ENCODE measurements at regions not wholly inside any gene's neighbourhood (a gene's known extent, or its start where the extent isn't known, plus 50 kb on each side); places are given as distances from the start of the nearest gene placed in this dataset.
"Not testable (repeated sequence)": the region's sequence is repeated elsewhere in the genome, so short reads cannot be mapped to it uniquely, and the experiment has no call there.

DNA sequence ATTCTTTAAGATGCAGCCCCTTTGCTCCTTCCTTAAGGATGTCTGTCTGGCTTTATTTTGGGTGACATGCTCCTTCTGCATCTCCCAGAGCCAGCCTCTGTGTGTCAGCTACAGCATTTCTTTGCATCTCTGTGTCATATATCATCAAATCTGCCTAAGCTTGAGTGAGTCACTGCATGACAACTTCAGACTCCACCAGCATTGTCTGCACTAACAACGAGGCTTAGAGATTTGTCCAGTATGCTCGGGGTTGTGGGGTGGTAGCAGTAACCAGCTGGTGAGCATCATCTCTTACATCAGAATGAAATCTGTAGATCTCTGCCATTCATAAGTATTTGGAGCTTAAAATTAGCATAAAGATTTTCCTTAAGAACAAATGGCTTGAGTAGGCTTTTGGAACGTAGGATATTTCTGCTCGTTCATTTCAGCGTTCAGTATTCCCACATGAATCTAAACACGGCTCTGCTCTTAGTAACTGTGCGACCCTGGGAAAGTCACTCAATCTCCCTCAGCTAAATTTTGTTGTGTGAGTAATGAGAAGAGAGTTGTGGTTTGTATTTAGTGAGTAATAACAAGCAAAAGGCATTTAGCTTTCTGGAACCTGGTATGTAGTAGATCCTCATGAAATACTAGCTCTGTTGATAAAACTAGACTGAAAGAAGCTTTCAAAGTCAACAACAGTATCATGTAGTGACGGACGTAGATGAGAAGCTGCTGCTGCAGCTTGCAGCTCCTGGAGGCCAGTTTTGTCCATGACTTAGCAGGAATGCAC, 137.8 kb upstream of the DUSP22 start:
- H3K36me3 ChIP-seq (ENCODE audit: control insufficient read depth, insufficient read depth, low read length); ATAC-seq; BruUV-seq (replicated peaks); intact Hi-C loops (cut with micrococcal nuclease; ENCODE audit: unreplicated experiment); H3K4me3 ChIP-seq (ENCODE audit: low read depth in 2 of 2, low read length in 2 of 2); DNase-seq (ENCODE audit: low read depth, low spot score); H3K27ac ChIP-seq (ENCODE audit: low read length); CTCF ChIA-PET; H3K27me3 ChIP-seq (ENCODE audit: control insufficient read depth, insufficient read depth, low read length); H3K4me1 ChIP-seq (ENCODE audit: control insufficient read depth, insufficient read depth, low read length); in situ Hi-C loops (cut with HindIII; ENCODE audit: low pct_unique_long_range_greater_than_20kb, low sequenced_read_pairs); H3K9me3 ChIP-seq (ENCODE audit: control insufficient read depth, insufficient read depth, low read depth, low read length): not testable (repeated sequence)
- POLR2A ChIA-PET: interaction anchor here (0.6 kb wide), 1 partner anchor 13 kb away, joined by 8 read pairs; no protein-coding TSS in a partner anchor

GRCh38 chr6:156010-156409, 136.3 kb upstream of the DUSP22 start:
- intact Hi-C loops (cut with micrococcal nuclease; ENCODE audit: unreplicated experiment) (no loop called here), in situ Hi-C loops (cut with HindIII; ENCODE audit: low pct_unique_long_range_greater_than_20kb, low sequenced_read_pairs) (no loop called here)
- Histone ChIP-seq H3K36me3 (ENCODE audit: control insufficient read depth, insufficient read depth, low read length) (no peaks in the 10 kb centered on the region), H3K4me1 (ENCODE audit: control insufficient read depth, insufficient read depth, low read length) (no peaks in the 10 kb centered on the region), H3K4me3 (ENCODE audit: low read depth in 2 of 2, low read length in 2 of 2) (no peak overlapping the region), H3K9me3 (ENCODE audit: control insufficient read depth, insufficient read depth, low read depth, low read length) (no peaks in the 10 kb centered on the region), H3K27me3 (ENCODE audit: control insufficient read depth, insufficient read depth, low read length) (peaks cover 3% of the 10 kb centered on the region; the same call in 1 of the 2 replicates), H3K27ac (ENCODE audit: low read length) (no peak overlapping the region)
- no peak for ATAC-seq
- BruUV-seq (replicated peaks): no TSS peak
- DNase-seq (ENCODE audit: low read depth, low spot score): no peak
- TF ChIP-seq, protein P1, sequence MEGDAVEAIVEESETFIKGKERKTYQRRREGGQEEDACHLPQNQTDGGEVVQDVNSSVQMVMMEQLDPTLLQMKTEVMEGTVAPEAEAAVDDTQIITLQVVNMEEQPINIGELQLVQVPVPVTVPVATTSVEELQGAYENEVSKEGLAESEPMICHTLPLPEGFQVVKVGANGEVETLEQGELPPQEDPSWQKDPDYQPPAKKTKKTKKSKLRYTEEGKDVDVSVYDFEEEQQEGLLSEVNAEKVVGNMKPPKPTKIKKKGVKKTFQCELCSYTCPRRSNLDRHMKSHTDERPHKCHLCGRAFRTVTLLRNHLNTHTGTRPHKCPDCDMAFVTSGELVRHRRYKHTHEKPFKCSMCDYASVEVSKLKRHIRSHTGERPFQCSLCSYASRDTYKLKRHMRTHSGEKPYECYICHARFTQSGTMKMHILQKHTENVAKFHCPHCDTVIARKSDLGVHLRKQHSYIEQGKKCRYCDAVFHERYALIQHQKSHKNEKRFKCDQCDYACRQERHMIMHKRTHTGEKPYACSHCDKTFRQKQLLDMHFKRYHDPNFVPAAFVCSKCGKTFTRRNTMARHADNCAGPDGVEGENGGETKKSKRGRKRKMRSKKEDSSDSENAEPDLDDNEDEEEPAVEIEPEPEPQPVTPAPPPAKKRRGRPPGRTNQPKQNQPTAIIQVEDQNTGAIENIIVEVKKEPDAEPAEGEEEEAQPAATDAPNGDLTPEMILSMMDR (IDR thresholded peaks at IDR 0.05): no peak
- TF ChIP-seq SIN3A (IDR thresholded peaks at IDR 0.05; ENCODE audit: borderline replicate concordance, insufficient read depth, low read depth, low read length): no peak
- no peak for TF ChIP-seq REST (IDR thresholded peaks at IDR 0.05; ENCODE audit: insufficient read depth in 1 of 2, low read depth in 2 of 2, low read length in 1 of 2)
- TF ChIP-seq TCF7L2 (IDR thresholded peaks at IDR 0.05; ENCODE audit: low read depth, low read length): no peak
- no peak for TF ChIP-seq POLR2AphosphoS5 (IDR thresholded peaks at IDR 0.05; ENCODE audit: low read depth, low read length)
- POLR2A ChIA-PET: no interaction called here
- CTCF ChIA-PET: no interaction called here

- BruUV-seq (replicated peaks); H3K4me3 ChIP-seq (ENCODE audit: low read depth in 2 of 2, low read length in 2 of 2); H3K27ac ChIP-seq (ENCODE audit: low read length); in situ Hi-C loops (cut with HindIII; ENCODE audit: low pct_unique_long_range_greater_than_20kb, low sequenced_read_pairs); POLR2A ChIA-PET; CTCF ChIA-PET; H3K9me3 ChIP-seq (ENCODE audit: control insufficient read depth, insufficient read depth, low read depth, low read length); H3K36me3 ChIP-seq (ENCODE audit: control insufficient read depth, insufficient read depth, low read length); H3K27me3 ChIP-seq (ENCODE audit: control insufficient read depth, insufficient read depth, low read length); H3K4me1 ChIP-seq (ENCODE audit: control insufficient read depth, insufficient read depth, low read length); ATAC-seq; DNase-seq (ENCODE audit: low read depth, low spot score); intact Hi-C loops (cut with micrococcal nuclease; ENCODE audit: unreplicated experiment): not testable (repeated sequence)
These were observed 135.7 kb upstream of the DUSP22 start for GRCh38 chr6:156441-157140.

All from Panc1 (cell line).